Fibroblast of skin of right biceps (primary cell): ENCODE measurements at regions not wholly inside any gene's neighbourhood (a gene's known extent, or its start where the extent isn't known, plus 50 kb on each side); places are given as distances from the start of the nearest gene placed in this dataset.

Experiments used
- DNase-seq: peaks from one replicate; pipeline ENCODE4 v3.0.0-alpha.2; 2013

- no peak for DNase-seq
Measured at GRCh38 chr1:98278055-98278454, 357.2 kb upstream of the DPYD start.

- DNase-seq: peak; percentile 55
Measured at GRCh38 chr1:98277118-98277517, 356.3 kb upstream of the DPYD start.

GRCh38 chr1:98276514-98276913 is 355.7 kb upstream of the DPYD start:
- no peak for DNase-seq

- DNase-seq: no peak
Measured at GRCh38 chr1:98268316-98268715, 347.5 kb upstream of the DPYD start.

- DNase-seq: no peak
Measured at GRCh38 chr1:98267423-98267822, 346.6 kb upstream of the DPYD start.

- DNase-seq: no peak
Measured at GRCh38 chr1:98264727-98265126, 343.9 kb upstream of the DPYD start.

- DNase-seq: no peak
Measured at GRCh38 chr1:98260839-98261238, 340.0 kb upstream of the DPYD start.

- DNase-seq: no peak
Measured at GRCh38 chr1:98260412-98260811, 339.6 kb upstream of the DPYD start.

- DNase-seq: no peak
Measured at GRCh38 chr1:98256700-98257099, 335.9 kb upstream of the DPYD start.

- DNase-seq: no peak
Measured at GRCh38 chr1:98253145-98253544, 332.3 kb upstream of the DPYD start.

- DNase-seq: no peak
Measured at GRCh38 chr1:98251497-98251896, 330.7 kb upstream of the DPYD start.

GRCh38 chr1:98232678-98233077 is 311.8 kb upstream of the DPYD start:
- DNase-seq: no peak

- no peak for DNase-seq
Measured at GRCh38 chr1:98222706-98223105, 301.9 kb upstream of the DPYD start.

- DNase-seq: no peak
Measured at GRCh38 chr1:98221923-98222322, 301.1 kb upstream of the DPYD start.

GRCh38 chr1:98217601-98218000 is 296.8 kb upstream of the DPYD start:
- no peak for DNase-seq

GRCh38 chr1:98216304-98216703 is 295.5 kb upstream of the DPYD start:
- peak; percentile 22 for DNase-seq

GRCh38 chr1:98211271-98211845 is 290.5 kb upstream of the DPYD start:
- peak; percentile 22 for DNase-seq

GRCh38 chr1:98210563-98210962 is 289.7 kb upstream of the DPYD start:
- no peak for DNase-seq

GRCh38 chr1:98210064-98210463 is 289.2 kb upstream of the DPYD start:
- peak; percentile 96 for DNase-seq

GRCh38 chr1:98205291-98206017 is 284.6 kb upstream of the DPYD start:
- DNase-seq: no peak

- peak; percentile 76 for DNase-seq
Measured at GRCh38 chr1:98203466-98203865, 282.6 kb upstream of the DPYD start.

GRCh38 chr1:98201666-98202081 is 280.8 kb upstream of the DPYD start:
- DNase-seq: peak; percentile 91

- DNase-seq: peak; percentile 48
Measured at GRCh38 chr1:98197356-98197755, 276.5 kb upstream of the DPYD start.

- DNase-seq: no peak
Measured at GRCh38 chr1:98196012-98196411, 275.2 kb upstream of the DPYD start.

GRCh38 chr1:98188774-98189173 is 267.9 kb upstream of the DPYD start:
- DNase-seq: no peak
